ENCODE measurements at regions not wholly inside any gene's neighbourhood (a gene's known extent, or its start where the extent isn't known, plus 50 kb on each side); places are given as distances from the start of the nearest gene placed in this dataset.

- H3K36me3 ChIP-seq: no peaks in the 10 kb centered on the region
- H3K4me3 ChIP-seq (ENCODE audit: low read depth in 1 of 2, low read length in 1 of 2): no peak overlapping the region
- H3K27me3 ChIP-seq: no peaks in the 10 kb centered on the region
- no peaks in the 10 kb centered on the region for H3K9me3 ChIP-seq
- TF ChIP-seq CTCF (IDR thresholded peaks at IDR 0.05): no peak
- H3K4me1 ChIP-seq (ENCODE audit: control insufficient read depth in 1 of 2, insufficient read depth in 1 of 2, low read depth in 1 of 2, low read length in 1 of 2): no peaks in the 10 kb centered on the region
- no peak overlapping the region for H3K27ac ChIP-seq
These were observed 336.2 kb upstream of the FAT1 start for GRCh38 chr4:187059895-187060294.

GRCh38 chr4:187060551-187060950 is 336.9 kb upstream of the FAT1 start:
- no peaks in the 10 kb centered on the region for H3K27me3 ChIP-seq
- H3K9me3 ChIP-seq: no peaks in the 10 kb centered on the region
- TF ChIP-seq CTCF (IDR thresholded peaks at IDR 0.05): no peak
- no peak overlapping the region for H3K4me3 ChIP-seq (ENCODE audit: low read depth in 1 of 2, low read length in 1 of 2)
- no peaks in the 10 kb centered on the region for H3K4me1 ChIP-seq (ENCODE audit: control insufficient read depth in 1 of 2, insufficient read depth in 1 of 2, low read depth in 1 of 2, low read length in 1 of 2)
- no peaks in the 10 kb centered on the region for H3K36me3 ChIP-seq
- H3K27ac ChIP-seq: no peak overlapping the region

GRCh38 chr4:187063251-187063650 is 339.6 kb upstream of the FAT1 start:
- Histone ChIP-seq H3K27me3 (no peaks in the 10 kb centered on the region), H3K36me3 (no peaks in the 10 kb centered on the region), H3K27ac (no peak overlapping the region), H3K4me1 (ENCODE audit: control insufficient read depth in 1 of 2, insufficient read depth in 1 of 2, low read depth in 1 of 2, low read length in 1 of 2) (no peaks in the 10 kb centered on the region), H3K9me3 (no peaks in the 10 kb centered on the region), H3K4me3 (ENCODE audit: low read depth in 1 of 2, low read length in 1 of 2) (no peak overlapping the region)
- no peak for TF ChIP-seq CTCF (IDR thresholded peaks at IDR 0.05)

- Histone ChIP-seq H3K36me3 (no peaks in the 10 kb centered on the region), H3K27me3 (no peaks in the 10 kb centered on the region), H3K9me3 (no peaks in the 10 kb centered on the region), H3K27ac (no peak overlapping the region), H3K4me1 (ENCODE audit: control insufficient read depth in 1 of 2, insufficient read depth in 1 of 2, low read depth in 1 of 2, low read length in 1 of 2) (no peaks in the 10 kb centered on the region), H3K4me3 (ENCODE audit: low read depth in 1 of 2, low read length in 1 of 2) (no peak overlapping the region)
- TF ChIP-seq CTCF (IDR thresholded peaks at IDR 0.05): no peak
These were observed 340.4 kb upstream of the FAT1 start for GRCh38 chr4:187064033-187064432.

- no peaks in the 10 kb centered on the region for H3K9me3 ChIP-seq
- H3K4me1 ChIP-seq (ENCODE audit: control insufficient read depth in 1 of 2, insufficient read depth in 1 of 2, low read depth in 1 of 2, low read length in 1 of 2): no peaks in the 10 kb centered on the region
- H3K36me3 ChIP-seq: no peaks in the 10 kb centered on the region
- no peak for TF ChIP-seq CTCF (IDR thresholded peaks at IDR 0.05)
- no peaks in the 10 kb centered on the region for H3K27me3 ChIP-seq
- H3K4me3 ChIP-seq (ENCODE audit: low read depth in 1 of 2, low read length in 1 of 2): no peak overlapping the region
- H3K27ac ChIP-seq: no peak overlapping the region
These were observed 341.7 kb upstream of the FAT1 start for GRCh38 chr4:187065396-187065795.

GRCh38 chr4:187065806-187066205 is 342.1 kb upstream of the FAT1 start:
- no peak for TF ChIP-seq CTCF (IDR thresholded peaks at IDR 0.05)
- H3K36me3 ChIP-seq: no peaks in the 10 kb centered on the region
- no peaks in the 10 kb centered on the region for H3K27me3 ChIP-seq
- H3K27ac ChIP-seq: no peak overlapping the region
- no peaks in the 10 kb centered on the region for H3K9me3 ChIP-seq
- no peak overlapping the region for H3K4me3 ChIP-seq (ENCODE audit: low read depth in 1 of 2, low read length in 1 of 2)
- no peaks in the 10 kb centered on the region for H3K4me1 ChIP-seq (ENCODE audit: control insufficient read depth in 1 of 2, insufficient read depth in 1 of 2, low read depth in 1 of 2, low read length in 1 of 2)

All from neutrophil (primary cell).